Muscle of leg (tissue), 3 donors: ENCODE measurements at regions not wholly inside any gene's neighbourhood (a gene's known extent, or its start where the extent isn't known, plus 50 kb on each side); places are given as distances from the start of the nearest gene placed in this dataset.
A peak's percentile ranks its signal among the peaks of the same experiment; 100 is the strongest.
"Not testable (repeated sequence)": the region's sequence is repeated elsewhere in the genome, so short reads cannot be mapped to it uniquely, and the experiment has no call there.

Source experiments
- DNase-seq: peaks from one replicate; pipeline ENCODE4 v3.0.0; 2013
- H3K27ac ChIP-seq: one replicate; pipeline ENCODE4 v1.5.1; 2013; ENCODE audit warnings: mild to moderate bottlenecking, low read length, control low read depth
- H3K27me3 ChIP-seq: one replicate; pipeline ENCODE4 v1.6.1; 2013; ENCODE audit warnings: low read length; ENCODE audit not compliant: control insufficient read depth, insufficient read depth
- H3K36me3 ChIP-seq: one replicate; pipeline ENCODE4 v1.6.1; 2013; ENCODE audit warnings: low read length; ENCODE audit not compliant: control insufficient read depth, insufficient read depth
- H3K4me1 ChIP-seq: one replicate; pipeline ENCODE4 v1.6.1; 2013; ENCODE audit warnings: low read length; ENCODE audit not compliant: control insufficient read depth, insufficient read depth
- H3K4me3 ChIP-seq: one replicate; pipeline ENCODE4 v1.5.1; 2013; ENCODE audit warnings: low read length, control low read depth
- H3K9me3 ChIP-seq: replicated peaks from 2 replicates; pipeline ENCODE4 v1.6.1; 2013; ENCODE audit warnings: low read depth, low read length; ENCODE audit not compliant: control insufficient read depth
- WGBS: methylation state at CpG from one replicate; pipeline ENCODE4 v1.1.5; 2013; ENCODE audit warnings: missing lambda C conversion rate; ENCODE audit not compliant: insufficient coverage; 5-methylcytosine and 5-hydroxymethylcytosine counted together

GRCh38 chr7:19549246-19549645 lies 159.6 kb downstream of the POLR1F start:
- H3K27me3 ChIP-seq, H3K36me3 ChIP-seq, H3K9me3 ChIP-seq, H3K4me3 ChIP-seq, DNase-seq, H3K4me1 ChIP-seq, H3K27ac ChIP-seq: not testable (repeated sequence)
- 90% methylated on average over 3 of the region's 5 CpGs for WGBS

- Histone ChIP-seq H3K4me3 (no peak overlapping the region), H3K27ac (no peak overlapping the region), H3K4me1 (no peaks in the 10 kb centered on the region), H3K27me3 (no peaks in the 10 kb centered on the region), H3K9me3 (no peaks in the 10 kb centered on the region), H3K36me3 (no peaks in the 10 kb centered on the region)
- DNase-seq = peak; percentile 70
- WGBS = 57% methylated on average over 1 of the region's 4 CpGs
Measured at GRCh38 chr7:19537942-19538401, 170.9 kb downstream of the POLR1F start.

GRCh38 chr7:19533266-19533665 lies 175.6 kb downstream of the POLR1F start:
- no peak overlapping the region for H3K27ac ChIP-seq
- DNase-seq = no peak
- H3K9me3 ChIP-seq = no peaks in the 10 kb centered on the region
- H3K4me3 ChIP-seq = no peak overlapping the region
- no peaks in the 10 kb centered on the region for H3K36me3 ChIP-seq
- no peaks in the 10 kb centered on the region for H3K4me1 ChIP-seq
- no peaks in the 10 kb centered on the region for H3K27me3 ChIP-seq
- WGBS = no CpG with 5 or more reads among the region's 1 CpG

- no CpG with 5 or more reads among the region's 3 CpGs for WGBS
- DNase-seq = no peak
- Histone ChIP-seq H3K27ac (no peak overlapping the region), H3K36me3 (no peaks in the 10 kb centered on the region), H3K4me3 (no peak overlapping the region), H3K4me1 (no peaks in the 10 kb centered on the region), H3K9me3 (no peaks in the 10 kb centered on the region), H3K27me3 (no peaks in the 10 kb centered on the region)
Measured at GRCh38 chr7:19530852-19531251, 178.0 kb downstream of the POLR1F start.

- DNase-seq = peak; percentile 63
- H3K9me3 ChIP-seq = no peaks in the 10 kb centered on the region
- no peaks in the 10 kb centered on the region for H3K4me1 ChIP-seq
- no peak overlapping the region for H3K27ac ChIP-seq
- no peak overlapping the region for H3K4me3 ChIP-seq
- no peaks in the 10 kb centered on the region for H3K27me3 ChIP-seq
- H3K36me3 ChIP-seq = no peaks in the 10 kb centered on the region
Measured at GRCh38 chr7:19530261-19530660, 178.6 kb downstream of the POLR1F start.

- peak; percentile 42 for DNase-seq
- no peaks in the 10 kb centered on the region for H3K27me3 ChIP-seq
- no peaks in the 10 kb centered on the region for H3K36me3 ChIP-seq
- no peaks in the 10 kb centered on the region for H3K9me3 ChIP-seq
- no CpG with 5 or more reads among the region's 2 CpGs for WGBS
- H3K4me1 ChIP-seq = no peaks in the 10 kb centered on the region
- H3K4me3 ChIP-seq = no peak overlapping the region
- H3K27ac ChIP-seq = no peak overlapping the region
Measured at GRCh38 chr7:19526639-19527038, 182.2 kb downstream of the POLR1F start.

GRCh38 chr7:19522486-19522885 lies 186.4 kb downstream of the POLR1F start:
- no peaks in the 10 kb centered on the region for H3K9me3 ChIP-seq
- no peak overlapping the region for H3K27ac ChIP-seq
- no peak overlapping the region for H3K4me3 ChIP-seq
- DNase-seq = peak; percentile 6
- H3K4me1 ChIP-seq = peaks cover 2% of the 10 kb centered on the region
- no CpG with 5 or more reads among the region's 3 CpGs for WGBS
- no peaks in the 10 kb centered on the region for H3K27me3 ChIP-seq
- H3K36me3 ChIP-seq = no peaks in the 10 kb centered on the region

GRCh38 chr7:19520392-19520791 lies 188.4 kb downstream of the POLR1F start:
- H3K4me3 ChIP-seq = no peak overlapping the region
- WGBS = 100% methylated on average over 1 of the region's 1 CpG

GRCh38 chr7:19519443-19520021 lies 189.3 kb downstream of the POLR1F start:
- Histone ChIP-seq H3K9me3 (no peaks in the 10 kb centered on the region), H3K4me3 (no peak overlapping the region), H3K4me1 (peaks cover 2% of the 10 kb centered on the region), H3K36me3 (no peaks in the 10 kb centered on the region), H3K27ac (no peak overlapping the region), H3K27me3 (no peaks in the 10 kb centered on the region)
- WGBS = no CpG with 5 or more reads among the region's 3 CpGs
- DNase-seq = peak; percentile 54

More at GRCh38 chr7:19520392-19520791, 188.4 kb downstream of the POLR1F start:
- DNase-seq = no peak
- Histone ChIP-seq H3K36me3 (no peaks in the 10 kb centered on the region), H3K9me3 (no peaks in the 10 kb centered on the region), H3K4me1 (peaks cover 2% of the 10 kb centered on the region), H3K27ac (no peak overlapping the region), H3K27me3 (no peaks in the 10 kb centered on the region)

- not testable (repeated sequence) for H3K4me3 ChIP-seq, H3K9me3 ChIP-seq, H3K4me1 ChIP-seq, H3K36me3 ChIP-seq, H3K27ac ChIP-seq, DNase-seq, H3K27me3 ChIP-seq
- no CpG with 5 or more reads among the region's 3 CpGs for WGBS
Measured at GRCh38 chr7:19517546-19517945, 191.3 kb downstream of the POLR1F start.

- Histone ChIP-seq H3K4me1 (no peaks in the 10 kb centered on the region), H3K4me3 (no peak overlapping the region), H3K36me3 (no peaks in the 10 kb centered on the region), H3K9me3 (no peaks in the 10 kb centered on the region), H3K27me3 (no peaks in the 10 kb centered on the region), H3K27ac (no peak overlapping the region)
- no peak for DNase-seq
- 60% methylated on average over 1 of the region's 2 CpGs for WGBS
Measured at GRCh38 chr7:19508821-19509220, 200.0 kb downstream of the POLR1F start.
